NCI-H524 (cell line): ENCODE measurements at regions not wholly inside any gene's neighbourhood (a gene's known extent, or its start where the extent isn't known, plus 50 kb on each side); places are given as distances from the start of the nearest gene placed in this dataset.
A peak's percentile ranks its signal among the peaks of the same experiment; 100 is the strongest.

Experiments used
- DNase-seq, 2 experiments: peaks; one replicate each; lab custom pipeline; 2025; lab: John Stamatoyannopoulos, UW

DNA sequence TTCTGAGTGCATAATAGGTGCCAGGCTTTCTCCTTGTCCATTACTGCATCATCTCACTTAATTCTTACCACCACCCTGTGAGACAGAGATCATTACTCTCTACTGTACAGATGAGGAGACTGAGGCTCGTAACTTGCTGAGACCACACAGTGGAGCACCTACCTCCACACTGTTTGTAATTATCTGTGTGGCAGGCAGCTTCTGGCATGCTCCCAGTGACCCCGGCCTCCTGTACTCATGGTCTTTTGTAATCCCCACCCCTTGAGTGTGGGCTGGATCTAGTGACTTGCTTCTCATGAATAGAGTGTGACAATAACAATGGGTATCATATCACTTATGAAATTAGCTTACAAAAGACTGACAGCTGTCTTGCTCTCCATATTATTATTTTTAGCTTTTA, 407.3 kb downstream of the MATN1 start:
- peak in 1 of 2 experiments; percentile 18 for DNase-seq

DNA sequence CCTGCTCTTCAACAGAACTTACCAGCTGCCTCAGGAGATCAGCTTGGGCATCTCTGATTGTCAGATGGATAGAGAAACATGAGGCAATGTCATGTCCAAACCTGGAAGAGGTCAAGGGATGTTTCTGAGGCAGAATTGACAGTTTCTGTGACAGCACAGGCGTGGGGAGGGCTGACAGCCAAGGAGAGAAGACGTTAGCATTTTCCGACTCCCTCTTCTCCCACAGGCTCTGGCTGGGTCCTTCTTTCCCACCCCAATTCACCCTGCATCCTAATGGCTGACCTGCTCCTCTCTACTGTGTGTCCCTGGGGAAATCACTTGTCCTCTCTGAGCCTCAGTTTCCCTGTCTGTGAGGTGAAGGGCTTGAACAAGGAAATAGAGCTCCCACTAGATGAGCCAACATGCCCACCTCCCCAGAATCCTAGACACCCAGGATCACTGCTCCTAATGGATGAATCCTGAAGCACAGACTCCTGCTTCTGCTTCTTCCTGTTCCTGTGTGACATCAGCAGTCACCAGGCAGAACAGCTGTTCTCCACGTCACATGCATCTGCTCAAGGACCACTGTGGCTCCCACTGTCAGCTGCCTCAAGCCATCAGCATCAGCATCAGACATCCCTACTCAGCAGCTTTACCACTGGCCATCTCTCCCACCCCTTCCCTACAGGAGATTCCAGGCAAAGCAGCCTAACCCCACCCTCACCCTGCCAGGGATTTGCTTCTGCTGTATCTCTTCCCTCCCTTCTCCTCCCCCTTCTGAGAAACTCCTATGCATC, 408.0 kb downstream of the MATN1 start:
- DNase-seq, result peak; percentile 20 to 26

DNA sequence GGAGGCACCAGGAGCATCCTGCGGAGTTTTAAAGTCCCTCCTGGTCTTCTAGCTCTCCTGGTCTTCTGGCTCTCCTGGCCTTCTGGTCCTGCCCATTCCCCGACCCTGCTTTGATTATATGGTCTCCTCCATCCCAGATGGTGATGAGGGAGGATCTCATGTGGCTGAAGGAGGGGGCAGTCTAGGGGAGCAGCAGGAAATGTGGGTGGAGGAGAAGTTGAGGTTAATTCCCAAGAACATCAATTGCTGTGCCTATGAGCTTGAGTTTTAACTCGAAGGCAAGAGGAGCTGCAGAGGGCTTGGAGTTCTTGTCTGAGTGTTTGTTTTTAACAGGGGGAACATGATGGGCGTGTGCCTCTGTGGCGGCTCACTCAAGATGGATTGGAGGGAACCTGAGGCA, 408.8 kb downstream of the MATN1 start:
- DNase-seq, result no peak

DNA sequence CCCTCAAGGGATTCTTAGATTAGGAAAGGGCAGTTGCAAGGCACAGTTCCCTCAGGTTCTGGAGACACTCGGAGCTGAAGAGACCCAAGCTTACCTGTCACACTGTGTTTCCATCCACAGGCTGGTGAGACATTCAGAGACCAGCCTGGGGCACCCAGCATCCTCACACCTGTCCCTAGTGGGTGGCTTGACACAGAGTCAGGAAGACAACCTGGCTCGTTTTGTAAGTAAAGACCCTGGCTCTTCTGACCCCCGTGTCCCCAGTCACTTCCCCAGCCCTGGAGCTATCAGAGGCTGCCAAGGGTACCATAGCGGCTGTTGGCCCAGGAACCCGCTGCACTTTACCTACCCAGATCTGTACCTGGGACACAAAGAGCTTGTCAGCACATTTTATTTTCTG, 409.8 kb downstream of the MATN1 start:
- no peak for DNase-seq

DNA sequence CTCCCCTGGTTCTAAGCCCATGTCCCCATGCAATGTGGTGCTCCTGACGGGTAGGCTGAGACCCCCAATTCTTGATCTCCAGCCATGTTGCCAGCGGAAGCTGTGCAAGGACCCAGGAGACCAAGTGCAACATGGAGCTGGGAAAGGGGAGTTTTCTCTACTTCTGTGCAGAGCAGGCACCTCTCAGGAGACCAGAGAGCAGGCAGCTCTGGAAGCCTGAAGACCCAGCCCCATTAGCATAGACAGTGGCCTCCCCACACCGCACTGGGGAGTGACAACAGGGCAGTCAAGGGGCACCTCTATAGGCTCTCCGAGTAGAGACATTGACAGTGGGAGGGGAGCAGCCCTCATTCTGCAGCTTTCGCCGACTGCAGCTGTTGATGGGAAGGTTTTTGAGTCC, 410.2 kb downstream of the MATN1 start:
- no peak for DNase-seq

DNA sequence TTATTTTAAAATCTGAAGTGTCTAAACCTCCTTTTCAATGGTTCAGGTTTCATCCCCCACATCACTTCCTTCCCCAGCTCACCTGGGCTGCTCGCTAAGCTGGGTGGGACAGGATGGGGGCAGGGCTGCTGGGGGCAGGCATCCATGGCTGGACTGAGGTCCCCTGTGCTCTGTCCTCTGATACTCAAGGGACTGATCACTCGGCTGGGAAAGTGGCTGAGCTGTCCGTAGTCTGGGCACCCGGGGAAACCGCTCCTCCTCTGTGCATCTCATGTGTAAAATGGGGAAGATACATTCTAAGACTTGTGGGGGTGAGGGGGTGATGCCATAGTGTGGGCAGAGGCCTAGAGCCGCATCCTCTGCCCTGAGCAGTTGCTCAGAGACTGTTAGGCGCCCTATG, 411.2 kb downstream of the MATN1 start:
- no peak for DNase-seq

DNA sequence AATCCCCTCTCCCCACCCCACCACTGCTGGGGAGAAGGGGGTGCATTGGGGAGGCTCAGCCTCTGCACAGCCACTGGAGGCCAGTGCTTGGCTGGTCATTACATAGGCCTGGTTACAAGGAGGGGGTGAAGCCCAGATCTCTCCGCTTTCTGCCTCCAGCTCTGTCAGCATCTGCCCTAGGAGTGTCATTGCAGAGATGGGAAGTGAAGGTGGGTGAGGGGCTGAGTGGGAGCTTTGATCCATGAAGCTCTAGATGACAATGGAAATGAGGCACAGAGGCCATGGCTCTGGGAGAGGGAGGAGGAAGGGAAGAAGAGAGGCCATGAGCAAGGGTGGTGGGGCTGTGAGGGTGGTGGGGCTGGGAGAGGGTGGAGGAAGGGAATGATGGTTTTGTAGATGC, 411.6 kb downstream of the MATN1 start:
- no peak for DNase-seq

DNA sequence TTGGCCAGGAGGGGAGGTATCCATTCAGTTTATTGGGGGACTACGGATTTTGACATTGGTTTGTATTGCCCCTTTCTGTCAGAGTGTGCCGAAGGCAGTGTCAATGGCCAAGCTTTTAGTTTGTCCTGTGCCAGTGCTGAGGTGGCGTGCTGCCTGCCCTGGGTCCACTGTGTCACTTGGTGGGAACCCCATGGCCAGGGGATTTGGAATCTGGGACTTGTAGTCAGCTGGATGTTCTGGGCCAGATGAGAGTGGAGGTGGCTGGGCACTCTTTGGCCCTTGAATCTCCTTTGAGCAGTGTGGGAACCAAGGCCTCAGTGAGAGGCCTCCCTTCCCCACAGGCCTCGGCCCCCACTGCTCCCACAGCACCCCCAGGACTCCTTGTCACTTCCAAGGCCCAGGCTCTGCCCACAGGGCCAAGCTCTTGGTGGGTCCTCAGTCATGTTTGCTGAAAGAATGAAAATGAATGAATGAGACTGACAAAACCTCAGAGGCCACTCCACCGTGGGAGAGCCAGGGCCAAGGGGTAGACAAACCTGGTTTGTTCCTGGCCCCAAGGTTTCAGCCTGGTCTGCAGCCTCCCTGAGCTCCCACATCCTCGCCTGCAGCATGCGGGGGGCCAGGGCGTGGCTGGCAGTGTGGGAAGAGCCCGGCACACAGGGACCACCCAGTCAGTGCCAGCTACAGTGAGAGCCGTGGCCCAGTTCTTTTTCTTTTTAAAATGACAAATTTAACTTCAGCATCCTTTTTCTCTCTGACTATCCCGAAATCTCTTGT, 412.2 kb downstream of the MATN1 start:
- no peak for DNase-seq

DNA sequence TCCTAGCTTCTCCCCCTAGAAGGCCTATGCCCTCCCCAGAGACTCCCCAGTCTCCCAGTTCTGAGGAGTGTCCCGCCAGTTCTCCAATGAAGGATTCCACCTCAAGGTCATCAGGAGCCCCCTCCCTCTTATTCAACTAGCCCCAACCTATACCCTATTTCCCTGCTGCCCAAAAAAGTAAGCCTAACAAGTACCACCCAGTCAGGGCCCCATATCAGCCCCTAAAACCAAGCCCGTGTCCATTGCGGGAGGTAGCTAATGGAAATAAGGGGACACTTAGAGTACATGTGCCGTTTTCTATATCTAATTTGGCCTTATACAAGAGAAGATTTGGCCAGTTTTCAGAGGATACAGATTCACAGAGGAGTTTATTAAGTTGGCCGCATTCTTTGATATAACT, 416.2 kb downstream of the MATN1 start:
- no peak for DNase-seq

DNA sequence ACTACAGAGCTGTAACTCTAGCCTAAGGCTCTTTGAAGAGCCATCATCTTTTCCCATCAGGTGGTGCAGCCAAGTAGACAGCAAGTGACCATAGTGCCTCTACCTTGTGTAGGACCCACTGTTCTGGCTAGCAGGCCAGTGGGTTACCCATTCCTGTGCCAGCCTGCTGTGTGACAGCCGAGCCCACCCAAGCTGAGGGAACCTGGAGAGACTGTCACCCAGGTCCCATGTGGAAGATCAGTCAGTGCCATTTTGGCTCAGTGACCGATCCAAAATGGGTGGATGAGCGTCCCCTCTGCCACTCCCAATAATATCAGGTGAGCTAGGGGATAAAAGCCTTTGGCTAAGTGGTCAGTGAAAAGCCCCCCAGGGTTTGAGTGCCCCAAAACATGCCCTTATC, 417.9 kb downstream of the MATN1 start:
- DNase-seq, result no peak

DNA sequence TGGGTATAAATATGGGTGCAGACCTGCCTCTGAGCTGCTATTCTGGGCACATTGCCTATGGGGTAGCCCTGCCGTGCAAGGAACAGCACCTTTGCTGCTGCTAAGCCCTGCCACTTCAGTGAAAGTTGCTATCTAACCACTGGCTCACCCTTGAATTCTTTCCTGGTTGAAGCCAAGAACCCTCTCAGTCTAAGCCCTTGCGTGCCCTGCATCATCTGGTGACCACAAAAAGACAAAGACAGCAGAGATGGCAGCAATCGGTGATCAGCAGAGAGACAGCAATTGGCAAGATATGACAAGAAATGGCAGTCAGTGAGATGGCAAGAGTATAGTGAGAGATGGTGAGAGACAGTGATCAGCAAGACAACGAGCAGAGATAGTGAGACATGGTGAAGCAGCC, 418.3 kb downstream of the MATN1 start:
- no peak for DNase-seq

DNA sequence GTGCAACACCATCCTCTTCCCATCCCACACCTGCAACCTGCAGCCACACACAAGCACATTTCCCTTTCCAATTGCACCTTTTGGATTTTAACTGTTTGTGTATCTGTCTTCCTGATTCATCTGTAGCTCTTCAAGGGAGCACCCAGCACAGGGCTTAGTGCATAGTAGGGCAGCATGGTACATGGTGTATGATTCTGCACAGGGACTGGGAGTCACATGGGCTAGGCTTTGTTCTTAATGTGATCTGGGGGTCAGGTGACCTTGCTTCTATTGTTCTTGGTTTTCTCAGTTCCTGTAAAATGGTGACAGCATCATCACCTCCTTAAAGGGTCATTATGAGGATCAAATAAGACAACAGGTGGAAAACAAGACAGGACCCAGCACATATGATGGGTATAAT, 419.3 kb downstream of the MATN1 start:
- DNase-seq, result no peak

DNA sequence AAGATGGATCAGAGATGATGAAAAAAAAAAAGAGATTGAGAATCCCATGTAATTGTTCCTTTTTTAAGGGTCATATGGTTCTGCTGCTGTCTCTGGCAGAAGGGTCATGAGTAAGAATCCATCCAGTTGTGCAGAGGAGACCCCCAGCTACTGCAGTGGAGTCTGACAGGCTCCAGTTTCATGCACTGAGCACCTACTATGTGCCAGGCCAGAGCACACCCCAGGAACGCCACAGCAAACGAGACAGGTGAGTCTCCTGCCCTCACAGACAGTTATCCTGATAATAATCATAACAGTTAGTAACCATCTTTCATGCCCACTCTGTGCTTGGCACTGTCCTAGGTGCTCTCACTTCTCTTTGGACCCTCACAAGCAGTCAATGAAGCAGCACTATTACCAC, 420.0 kb downstream of the MATN1 start:
- DNase-seq, result no peak

DNA sequence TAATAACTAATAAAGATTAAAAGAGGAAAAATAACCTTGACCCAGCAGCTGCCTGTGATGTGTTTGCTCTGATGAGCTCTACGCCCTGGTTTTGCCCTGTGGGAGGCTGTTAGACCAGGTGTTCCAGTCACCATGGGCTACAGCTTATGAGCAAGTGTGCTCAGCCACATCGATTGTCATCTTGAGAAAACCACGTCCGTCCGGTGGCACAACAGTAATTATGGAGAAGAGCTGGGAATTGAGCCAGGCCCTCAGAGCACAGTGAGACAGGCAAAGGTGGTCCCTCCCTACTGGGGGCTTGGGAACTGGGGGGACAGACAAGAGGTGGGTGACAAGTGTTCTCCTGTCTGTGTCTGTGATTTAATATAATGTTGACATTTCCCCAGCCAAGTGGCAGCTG, 420.5 kb downstream of the MATN1 start:
- DNase-seq, result peak in 1 of 2 experiments; percentile 29

DNA sequence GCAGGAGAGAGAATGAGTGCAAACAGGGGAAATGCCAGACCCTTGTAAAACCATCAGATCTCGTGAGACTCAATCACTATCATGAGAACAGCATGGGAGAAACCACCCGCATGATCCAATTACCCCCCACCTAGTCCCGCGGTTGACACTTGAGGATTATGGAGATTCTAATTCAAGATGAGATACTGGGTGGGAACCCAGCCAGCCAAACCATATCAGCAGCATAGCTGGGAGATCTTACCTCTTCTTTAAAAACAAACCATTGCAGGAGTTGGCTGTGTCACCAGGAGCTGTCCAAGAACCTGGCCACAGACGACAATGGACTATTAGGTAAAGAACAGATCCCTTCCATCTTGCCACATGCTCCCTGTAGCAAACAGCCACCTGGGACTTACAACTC, 422.7 kb downstream of the MATN1 start:
- no peak for DNase-seq

DNA sequence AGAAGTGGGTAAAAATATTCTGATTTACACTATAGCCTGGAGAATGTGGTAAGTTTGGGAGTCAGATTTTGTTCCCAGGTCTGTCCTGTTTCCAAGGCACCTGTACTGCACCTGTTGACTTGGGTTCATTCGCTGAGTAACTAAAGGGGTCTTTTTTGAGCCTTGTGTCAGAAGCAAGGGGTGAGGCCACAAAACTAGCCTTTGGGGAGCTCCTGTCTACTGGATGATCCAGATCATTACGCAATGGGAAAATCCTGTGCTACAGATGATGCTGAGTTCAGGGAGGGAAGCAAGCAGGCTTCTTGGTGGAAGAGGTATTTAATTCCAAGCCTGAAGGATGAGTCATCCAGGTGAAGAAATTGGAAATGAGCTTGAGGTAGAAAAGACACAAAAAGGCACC, 424.0 kb downstream of the MATN1 start:
- no peak for DNase-seq

DNA sequence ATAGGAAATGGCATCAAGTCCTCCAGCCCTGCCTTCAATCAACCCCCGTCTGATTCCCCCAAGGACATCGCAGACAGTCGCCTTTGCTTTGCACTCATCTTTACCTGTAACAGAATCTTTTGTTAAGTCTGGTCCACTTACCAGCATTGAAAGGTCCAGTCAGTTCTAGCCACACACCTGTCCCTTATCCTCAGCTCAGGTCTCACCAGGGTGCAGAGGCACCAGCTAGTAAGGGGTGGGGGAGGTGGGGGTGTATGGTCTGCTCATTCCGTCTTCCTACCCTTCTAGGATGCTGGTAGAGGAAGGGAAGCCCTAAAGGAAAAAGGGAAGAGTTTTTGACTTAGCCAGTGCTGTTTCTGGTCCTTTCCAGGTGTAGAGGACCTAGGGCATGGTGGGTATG, 427.7 kb downstream of the MATN1 start:
- no peak for DNase-seq

DNA sequence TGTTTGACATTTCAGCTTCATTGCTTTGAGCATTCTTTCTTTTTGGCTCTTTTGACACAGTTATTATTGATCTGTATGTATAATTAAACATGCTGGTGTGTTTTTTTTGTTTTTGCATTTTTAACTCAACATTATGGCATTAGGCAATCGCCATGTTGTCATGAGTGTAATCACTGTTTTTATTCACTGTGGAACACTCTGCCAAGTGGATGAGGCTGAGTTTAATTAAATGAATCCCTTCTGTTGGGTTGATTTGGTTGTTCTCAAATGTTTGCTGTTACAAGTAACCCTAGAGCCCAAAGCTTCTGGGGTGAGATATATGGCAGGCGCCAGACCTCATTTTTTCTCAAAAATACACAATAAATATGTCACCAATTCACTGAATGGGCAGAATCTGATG, 428.1 kb downstream of the MATN1 start:
- DNase-seq, result no peak

DNA sequence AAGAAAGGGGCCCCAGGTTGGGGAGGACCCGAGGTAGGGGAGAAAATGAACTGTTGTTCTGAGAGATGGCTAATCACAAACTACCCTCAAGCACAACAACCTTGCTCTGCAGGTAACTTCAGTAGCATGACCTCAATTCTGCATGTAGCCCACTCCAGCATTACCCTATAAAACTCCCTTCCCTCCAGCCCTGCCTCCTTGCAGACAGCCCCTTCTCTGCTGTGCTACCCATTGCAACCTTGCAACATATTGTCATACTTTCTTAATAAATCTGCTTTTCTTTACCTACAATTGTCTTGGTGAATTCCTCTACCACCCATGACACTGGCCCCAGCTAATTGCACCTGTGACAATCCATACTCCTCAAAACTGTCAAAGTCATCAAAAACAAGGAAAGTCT, 428.9 kb downstream of the MATN1 start:
- no peak for DNase-seq

DNA sequence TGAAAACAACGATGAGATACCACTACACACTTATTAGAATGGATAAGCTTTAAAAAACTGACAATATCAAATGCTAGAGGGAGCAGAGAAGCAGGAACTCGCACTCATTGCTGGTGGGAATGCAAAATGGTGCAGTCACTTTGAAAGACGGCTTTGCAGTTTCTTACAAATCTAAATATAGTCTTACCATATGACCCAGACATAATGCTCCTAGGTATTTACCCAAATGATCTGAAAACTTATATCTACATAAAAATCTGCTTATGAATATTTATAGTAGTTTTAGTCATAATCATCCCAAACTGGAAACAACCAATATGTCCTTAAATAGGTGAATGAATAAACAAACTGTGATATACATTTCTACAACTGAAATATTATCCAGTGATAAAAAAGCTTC, 430.9 kb downstream of the MATN1 start:
- DNase-seq, result no peak

DNA sequence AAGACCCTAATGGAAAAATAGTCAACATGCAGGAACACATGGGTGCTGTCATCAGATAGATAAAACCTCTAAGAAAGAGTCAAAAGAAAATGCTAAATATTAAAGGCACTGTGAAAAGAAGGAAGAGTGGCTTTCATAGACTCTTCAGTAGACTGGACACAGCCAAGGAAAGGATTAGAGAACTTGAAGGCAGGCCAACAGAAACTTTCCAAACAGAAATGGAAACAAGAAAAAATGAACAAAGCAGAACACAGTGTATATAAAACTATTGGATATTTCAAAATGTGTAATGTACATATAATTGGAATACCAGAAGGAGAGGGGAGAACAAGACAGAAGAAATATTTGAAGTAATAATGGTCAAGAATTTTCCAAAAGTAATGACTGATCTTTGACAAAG, 431.9 kb downstream of the MATN1 start:
- no peak for DNase-seq

DNA sequence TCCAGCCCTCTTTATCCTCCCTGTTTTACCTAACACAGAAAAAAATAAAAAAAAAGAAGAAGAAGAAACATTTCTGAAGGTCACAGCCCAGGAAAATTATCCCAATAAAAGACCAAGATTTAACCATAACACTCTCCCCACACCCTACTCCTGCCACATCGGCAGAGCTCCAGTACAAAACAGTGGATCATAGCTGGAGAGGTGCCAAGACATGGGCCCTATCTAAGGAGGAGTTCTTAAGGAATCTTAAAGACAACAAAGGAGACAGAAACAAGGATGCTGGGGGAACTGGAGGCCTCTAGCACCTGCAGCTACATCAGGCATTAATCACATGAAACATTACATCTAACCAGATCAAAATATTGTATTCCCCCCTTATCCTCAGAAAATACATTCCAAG, 432.8 kb downstream of the MATN1 start:
- no peak for DNase-seq

DNA sequence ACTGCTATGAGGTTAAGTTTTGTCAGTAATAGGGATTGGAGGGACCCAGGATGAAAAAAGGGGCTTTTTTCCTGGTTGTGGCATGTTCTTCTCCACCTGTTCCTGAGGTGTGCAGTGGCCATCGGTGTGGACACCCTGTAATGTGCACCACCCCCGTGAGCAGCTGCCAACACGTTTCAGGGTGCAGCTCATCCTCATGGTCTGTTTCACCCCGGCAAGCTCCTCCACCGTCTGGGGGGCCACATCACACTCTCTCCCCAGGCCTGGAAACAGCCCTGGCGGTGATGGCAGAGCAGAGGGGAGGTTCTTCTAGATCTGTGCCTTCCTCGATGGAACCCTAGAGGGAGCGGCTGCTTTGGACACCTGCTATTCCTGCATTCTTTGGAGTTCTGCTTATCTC, 435.4 kb downstream of the MATN1 start:
- no peak for DNase-seq
